ENCODE measurements at regions not wholly inside any gene's neighbourhood (a gene's known extent, or its start where the extent isn't known, plus 50 kb on each side); places are given as distances from the start of the nearest gene placed in this dataset.
"Not testable (repeated sequence)": the region's sequence is repeated elsewhere in the genome, so short reads cannot be mapped to it uniquely, and the experiment has no call there.

DNA sequence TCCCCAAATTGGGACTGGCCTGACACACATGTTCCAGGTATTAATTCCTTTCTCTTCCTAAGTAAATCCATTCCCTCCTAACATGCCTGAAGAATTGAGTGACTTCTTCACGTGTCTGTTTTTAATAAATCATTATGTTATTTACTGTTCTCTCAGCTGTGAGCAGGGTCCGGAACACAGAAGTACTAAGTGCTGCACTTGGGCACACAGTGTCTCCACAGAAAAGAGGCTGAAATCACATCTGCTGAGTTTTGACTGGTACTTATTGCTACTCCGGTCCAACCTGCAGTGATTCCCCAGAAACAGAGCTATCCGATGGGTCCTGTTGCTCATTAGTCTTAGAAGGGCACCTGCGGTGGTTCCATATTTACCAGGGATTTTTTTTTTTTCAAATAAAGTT is 202.6 kb downstream of the RBM46 start:
- no peak for DNase-seq

GRCh38 chr4:154984148-154984547 is 203.1 kb downstream of the RBM46 start:
- no peak for DNase-seq

DNA sequence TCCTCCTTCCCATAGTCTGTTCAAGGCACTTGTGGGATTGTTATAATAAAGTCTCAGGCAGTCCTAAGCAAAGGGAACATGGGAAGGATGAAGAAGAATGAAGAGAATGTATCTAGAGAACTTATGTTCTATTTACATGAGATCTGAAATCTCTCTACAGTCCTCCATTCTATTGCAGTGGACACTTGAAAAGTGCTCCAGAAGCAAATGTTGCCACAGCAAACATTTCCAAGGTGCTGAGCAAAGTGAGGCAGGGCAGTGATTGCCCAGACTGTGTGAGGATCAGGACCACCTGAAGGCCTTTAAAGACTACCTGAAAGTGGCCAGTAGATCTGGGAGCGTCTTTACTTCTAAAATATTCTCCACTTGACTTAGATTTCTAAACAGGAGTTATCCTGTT is 203.5 kb downstream of the RBM46 start:
- no peak for DNase-seq

DNA sequence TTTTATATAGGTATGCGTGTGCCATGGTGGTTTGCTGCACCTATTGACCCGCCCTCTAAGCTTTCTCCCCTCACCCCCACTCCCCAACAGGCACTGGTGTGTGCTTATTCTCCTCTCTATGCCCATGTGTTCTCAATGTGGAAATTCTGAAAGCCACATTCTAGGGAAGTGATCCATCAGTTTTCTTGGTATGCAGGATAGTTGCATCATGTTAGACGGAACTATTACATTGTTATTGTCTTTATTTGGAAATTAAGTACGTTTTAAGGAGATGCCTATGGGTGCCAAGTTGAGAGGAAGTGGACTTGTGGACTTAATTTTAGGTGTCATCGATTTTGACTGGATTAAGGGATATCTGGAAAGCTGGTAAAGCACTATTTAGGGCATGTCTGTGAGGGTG is 204.6 kb downstream of the RBM46 start:
- no peak for DNase-seq

- DNase-seq, result no peak
Measured at GRCh38 chr4:154988511-154988910, 207.4 kb downstream of the RBM46 start.

DNA sequence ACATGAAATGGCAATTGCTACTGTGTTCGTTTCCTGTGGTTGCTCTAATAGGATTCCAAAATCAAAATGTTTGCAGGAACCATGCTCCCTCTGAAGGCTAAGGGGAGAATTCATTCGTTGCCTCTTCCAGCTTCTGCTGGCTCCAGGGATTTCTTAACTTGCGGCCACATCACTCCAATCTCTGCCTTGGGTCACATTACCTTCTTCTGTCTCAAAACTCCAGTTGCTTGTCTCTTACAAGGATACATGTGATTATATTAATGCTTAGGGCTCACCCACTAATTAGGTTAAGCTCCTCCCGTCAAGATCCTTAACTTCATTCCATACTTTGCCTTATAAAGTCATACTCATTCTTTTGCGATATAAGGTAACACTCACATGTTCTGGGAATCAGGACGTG is 208.4 kb downstream of the RBM46 start:
- no peak for DNase-seq

- not testable (repeated sequence) for DNase-seq
Measured at GRCh38 chr4:154997866-154998265, 210.6 kb upstream of the NPY2R start.

DNA sequence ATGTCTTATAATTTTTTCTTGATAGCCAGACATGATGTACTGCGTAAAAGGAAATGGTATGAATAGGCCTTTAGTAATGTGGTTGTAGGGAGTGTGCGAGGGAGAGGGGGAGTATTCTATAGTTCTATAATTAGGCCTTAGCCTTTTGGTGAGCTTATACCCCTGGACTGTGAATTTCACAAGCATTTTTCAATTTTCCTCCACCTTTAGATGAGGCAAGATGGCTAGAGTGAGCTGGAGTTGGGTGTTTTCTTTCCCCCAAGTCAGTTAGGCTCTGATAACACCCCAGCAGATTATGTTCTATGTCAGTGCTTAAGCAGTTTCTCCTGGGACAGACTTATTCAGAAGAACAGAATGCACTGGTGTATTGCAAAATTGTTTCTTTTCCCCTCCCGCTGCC is 210.2 kb upstream of the NPY2R start:
- DNase-seq, result no peak

DNA sequence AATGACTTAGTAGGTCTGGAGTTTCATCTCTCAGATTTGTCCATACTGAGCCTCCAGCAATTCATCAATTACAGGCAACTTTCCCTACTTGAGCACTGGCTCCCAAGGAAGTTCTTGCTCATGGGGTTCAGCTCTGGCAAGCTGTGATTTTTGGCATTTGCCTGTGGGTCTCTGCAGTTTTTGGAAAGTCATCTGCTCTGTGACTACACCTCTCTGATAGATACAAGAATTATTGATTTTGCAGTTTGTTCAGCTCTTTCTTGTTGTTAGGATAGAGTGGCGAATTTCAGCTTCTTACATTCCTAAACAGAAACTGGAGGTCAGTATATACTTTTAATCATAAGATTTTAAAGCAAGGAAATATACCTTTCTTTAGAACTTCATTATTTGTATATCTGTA is 209.7 kb upstream of the NPY2R start:
- no peak for DNase-seq

- no peak for DNase-seq
Measured at GRCh38 chr4:154999950-155000578, 208.4 kb upstream of the NPY2R start.

DNA sequence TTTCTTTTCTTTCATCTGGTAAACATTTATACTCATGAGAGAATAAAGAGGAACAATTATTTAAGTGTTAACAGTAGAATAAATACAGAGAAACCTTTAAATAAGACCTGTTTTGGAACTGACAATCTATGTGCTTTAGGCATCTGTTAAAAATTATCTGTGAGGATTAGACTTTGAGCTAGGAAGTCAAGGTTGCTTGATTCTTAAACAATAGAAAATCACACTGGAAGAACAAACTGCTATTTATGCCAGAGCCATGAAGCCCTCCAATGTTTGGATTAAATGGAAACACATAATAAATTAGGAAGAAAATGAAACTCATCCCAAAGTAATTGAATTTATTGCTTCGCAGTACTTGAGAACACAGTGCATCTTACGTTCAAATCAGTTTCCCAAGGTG is 207.2 kb upstream of the NPY2R start:
- no peak for DNase-seq

GRCh38 chr4:155005395-155006090 is 202.9 kb upstream of the NPY2R start:
- peak; percentile 34 for DNase-seq

GRCh38 chr4:155007660-155008176 is 200.7 kb upstream of the NPY2R start:
- no peak for DNase-seq

GRCh38 chr4:155008389-155008788 is 200.0 kb upstream of the NPY2R start:
- no peak for DNase-seq

GRCh38 chr4:155009288-155009687 is 199.1 kb upstream of the NPY2R start:
- DNase-seq, result no peak

DNA sequence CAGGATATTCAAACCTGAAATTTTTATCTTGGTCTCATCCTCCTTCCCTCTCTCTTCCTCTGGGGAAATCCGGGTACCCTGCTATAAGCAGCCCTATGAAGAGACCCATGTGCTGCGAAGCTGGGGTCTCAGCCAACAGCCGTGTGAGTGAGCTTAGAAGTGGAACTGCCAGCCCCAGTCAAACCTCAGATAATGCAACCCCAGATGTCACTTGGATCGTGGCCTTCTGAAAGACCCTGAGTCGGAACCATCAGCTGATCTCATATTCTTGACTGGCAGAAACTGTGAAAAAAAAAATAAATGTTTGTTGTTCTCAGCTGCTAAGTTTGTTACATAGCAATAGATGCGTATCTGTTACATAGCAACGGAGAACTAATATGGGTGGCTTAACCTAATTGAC is 198.1 kb upstream of the NPY2R start:
- no peak for DNase-seq

DNA sequence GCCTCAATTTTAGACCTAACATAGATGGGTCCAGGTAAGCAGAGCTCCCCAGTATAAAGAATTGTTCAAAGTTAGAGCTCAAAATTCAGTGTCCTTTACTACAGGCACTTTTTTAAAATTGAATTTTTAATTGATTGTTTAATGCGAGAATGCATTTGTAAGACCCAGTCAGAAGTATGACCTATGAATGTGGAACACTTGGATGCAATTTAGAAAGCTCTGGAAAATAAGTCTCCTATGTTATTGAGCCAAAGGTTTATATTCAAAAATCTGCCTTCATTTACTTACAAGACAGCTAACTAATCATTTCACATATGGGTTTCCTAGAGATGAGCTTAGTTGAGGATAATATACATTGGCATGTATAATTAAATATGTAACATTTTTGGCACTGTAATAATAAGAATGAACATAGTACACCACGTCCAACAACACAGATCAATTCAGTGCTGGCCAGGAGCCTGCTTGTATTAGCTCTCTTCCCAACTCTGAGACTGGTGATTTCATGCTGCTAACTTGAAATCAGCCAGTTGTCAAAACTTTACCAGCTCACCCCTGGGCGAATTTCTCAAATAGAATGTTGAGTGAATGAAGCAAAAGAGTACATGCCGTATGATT is 197.2 kb upstream of the NPY2R start:
- no peak for DNase-seq

GRCh38 chr4:155012469-155012868 is 196.0 kb upstream of the NPY2R start:
- DNase-seq, result no peak

- DNase-seq, result no peak
Measured at GRCh38 chr4:155017426-155017825, 191.0 kb upstream of the NPY2R start.

- DNase-seq, result no peak
Measured at GRCh38 chr4:155025762-155026457, 182.5 kb upstream of the NPY2R start.

- DNase-seq, result no peak
Measured at GRCh38 chr4:155026715-155027114, 181.7 kb upstream of the NPY2R start.

- no peak for DNase-seq
Measured at GRCh38 chr4:155032521-155033229, 175.8 kb upstream of the NPY2R start.

- no peak for DNase-seq
Measured at GRCh38 chr4:155033604-155034003, 174.8 kb upstream of the NPY2R start.

Measured in kidney glomerular epithelial cell (primary cell).